H1 (cell line): ENCODE measurements at regions not wholly inside any gene's neighbourhood (a gene's known extent, or its start where the extent isn't known, plus 50 kb on each side); places are given as distances from the start of the nearest gene placed in this dataset.

ENCODE experiments used
- CTCF ChIA-PET: fragments of 300-600 bp; sonication (Branson Sonifier 250); formaldehyde crosslinking; loops from one replicate; lab custom pipeline; 2021; ENCODE audit not compliant: partially characterized antibody; lab: Charles Lee
- POLR2A ChIA-PET: fragments of 300-600 bp; sonication (Branson Sonifier 250); formaldehyde crosslinking; loops from one replicate; lab custom pipeline; 2021; ENCODE audit warnings: inconsistent platforms; ENCODE audit not compliant: partially characterized antibody; lab: Charles Lee
- DNase-seq, 2 experiments: peaks; one replicate each; pipeline versions ENCODE4 v3.0.0 to v3.0.0-alpha.2; 2010 to 2022; ENCODE audit warnings: low spot score in 2 of 2, low read depth in 1 of 2, mixed read lengths in 1 of 2
- FAIRE-seq: peaks from 2 replicates; lab custom pipeline; 2011; peaks lifted over from hg19 to GRCh38; lab: Jason Lieb, UNC
- H2AFZ ChIP-seq: 2 replicates; pipeline ENCODE4 v1.8.1; 2012; ENCODE audit warnings: low read length, inconsistent platforms
- H2AK5ac ChIP-seq: 2 replicates; pipeline ENCODE4 v1.6.1; 2013; ENCODE audit warnings: low read depth, low read length
- H2BK120ac ChIP-seq: replicated peaks from 2 replicates; pipeline ENCODE3; 2013; ENCODE audit warnings: low read depth, low read length, inconsistent platforms
- H2BK12ac ChIP-seq: 2 replicates; pipeline ENCODE4 v1.6.1; 2013; ENCODE audit warnings: low read depth, low read length
- H2BK15ac ChIP-seq: 2 replicates; pipeline ENCODE4 v1.6.1; 2013; ENCODE audit warnings: low read length
- H2BK20ac ChIP-seq: 2 replicates; pipeline ENCODE4 v1.6.1; 2013; ENCODE audit warnings: low read length
- H2BK5ac ChIP-seq: 2 replicates; pipeline ENCODE4 v1.6.1; 2013; ENCODE audit warnings: low read depth, low read length
- H3K14ac ChIP-seq: 2 replicates; pipeline ENCODE4 v1.6.1; 2013; ENCODE audit warnings: inconsistent platforms; ENCODE audit not compliant: insufficient read length
- H3K18ac ChIP-seq: 2 replicates; pipeline ENCODE4 v1.6.1; 2013; ENCODE audit warnings: low read length; ENCODE audit errors: extremely low read depth
- H3K23ac ChIP-seq: 2 replicates; pipeline ENCODE4 v1.6.1; 2013; ENCODE audit warnings: inconsistent platforms; ENCODE audit not compliant: insufficient read length
- H3K23me2 ChIP-seq: 2 replicates; pipeline ENCODE4 v1.6.1; 2013; ENCODE audit warnings: low read depth, low read length
- H3K27ac ChIP-seq: 2 replicates; pipeline ENCODE4 v1.6.1; 2011; ENCODE audit warnings: low read depth, low read length, inconsistent platforms
- H3K27me3 ChIP-seq, 4 experiments: replicated peaks in 1 of 4; 1 replicate in 1 of 4; 2 replicates in 3 of 4; pipeline versions ENCODE4 v1.6.1 to v1.8.1; 2011 to 2013; ENCODE audit warnings: low read length in 3 of 4, mild to moderate bottlenecking in 3 of 4, inconsistent platforms in 2 of 4, mixed read lengths in 2 of 4, moderate library complexity in 1 of 4; ENCODE audit not compliant: control insufficient read depth in 3 of 4, insufficient read depth in 3 of 4; ENCODE audit errors: extremely low read depth in 1 of 4
- H3K36me3 ChIP-seq, 4 experiments: 2 replicates each; pipeline versions ENCODE4 v1.6.1 to v1.8.1; 2011 to 2013; ENCODE audit warnings: mild to moderate bottlenecking in 4 of 4, low read length in 3 of 4, moderate library complexity in 2 of 4, control low read depth in 1 of 4, inconsistent platforms in 1 of 4; ENCODE audit not compliant: insufficient read depth in 4 of 4, control insufficient read depth in 2 of 4
- H3K4ac ChIP-seq: replicated peaks from 2 replicates; pipeline ENCODE3; 2013; ENCODE audit warnings: low read length, low read depth, mixed read lengths, inconsistent platforms; ENCODE audit not compliant: insufficient read length
- H3K4me1 ChIP-seq, 4 experiments: replicated peaks in 1 of 4; 1 replicate in 1 of 4; 2 replicates in 3 of 4; pipeline versions ENCODE4 v1.6.1 to v1.8.1; 2011 to 2013; ENCODE audit warnings: low read length in 3 of 4, inconsistent platforms in 2 of 4, mixed read lengths in 1 of 4; ENCODE audit not compliant: insufficient read depth in 4 of 4, control insufficient read depth in 3 of 4
- H3K4me2 ChIP-seq, 2 experiments: 2 replicates each; pipeline versions ENCODE4 v1.6.1 to v1.8.1; 2011 to 2013; ENCODE audit warnings: low read depth in 2 of 2, low read length in 2 of 2, control low read depth in 1 of 2, inconsistent platforms in 1 of 2, mild to moderate bottlenecking in 1 of 2; ENCODE audit not compliant: insufficient read depth in 1 of 2
- H3K4me3 ChIP-seq, 4 experiments: fragments of 200-600, 300-600 bp in 1 of 4; sonication (generic), shearing (Covaris generic), sonication (Bioruptor Twin) in 1 of 4; 2 replicates each; pipeline versions ENCODE4 v1.5.1 to v1.8.1; 2011 to 2016; ENCODE audit warnings: low read length in 4 of 4, low read depth in 3 of 4, control low read depth in 2 of 4, inconsistent platforms in 2 of 4, mild to moderate bottlenecking in 2 of 4, mixed read lengths in 1 of 4, moderate library complexity in 1 of 4; ENCODE audit not compliant: insufficient read depth in 2 of 4; ENCODE audit errors: extremely low read depth in 1 of 4
- H3K56ac ChIP-seq: replicated peaks from 2 replicates; pipeline ENCODE3; 2013; ENCODE audit warnings: low read depth, mild to moderate bottlenecking, mixed read lengths, low read length, inconsistent platforms; ENCODE audit not compliant: insufficient read length
- H3K79me1 ChIP-seq: 2 replicates; pipeline ENCODE4 v1.6.1; 2013; ENCODE audit warnings: low read depth, low read length, control low read depth
- H3K79me2 ChIP-seq, 2 experiments: 2 replicates each; pipeline versions ENCODE4 v1.6.1 to v1.8.1; 2012 to 2013; ENCODE audit warnings: low read length in 2 of 2, mild to moderate bottlenecking in 2 of 2, inconsistent platforms in 1 of 2; ENCODE audit not compliant: insufficient read depth in 2 of 2, control insufficient read depth in 1 of 2
- H3K9ac ChIP-seq, 4 experiments: replicated peaks in 1 of 4; 1 replicate in 1 of 4; 2 replicates in 3 of 4; pipeline versions ENCODE4 v1.6.1 to v1.8.1; 2011 to 2013; ENCODE audit warnings: low read depth in 3 of 4, low read length in 3 of 4, control low read depth in 2 of 4, mild to moderate bottlenecking in 2 of 4, moderate library complexity in 2 of 4, inconsistent platforms in 1 of 4; ENCODE audit errors: extremely low read depth in 1 of 4
- H3K9me3 ChIP-seq, 2 experiments: 2 replicates each; pipeline versions ENCODE4 v1.6.1 to v1.8.1; 2012 to 2013; ENCODE audit warnings: mild to moderate bottlenecking in 2 of 2, moderate library complexity in 2 of 2, control low read depth in 1 of 2, inconsistent platforms in 1 of 2, low read depth in 1 of 2, low read length in 1 of 2, mixed read lengths in 1 of 2; ENCODE audit not compliant: insufficient read depth in 2 of 2
- H4K20me1 ChIP-seq, 2 experiments: replicated peaks in 1 of 2; 2 replicates each; pipeline versions ENCODE3 to v1.8.1; 2011 to 2013; ENCODE audit warnings: inconsistent platforms in 2 of 2, low read length in 2 of 2, mild to moderate bottlenecking in 1 of 2; ENCODE audit not compliant: insufficient read depth in 2 of 2, control insufficient read depth in 1 of 2
- H4K5ac ChIP-seq: 2 replicates; pipeline ENCODE4 v1.6.1; 2013; ENCODE audit warnings: low read length, low read depth, mixed read lengths, inconsistent platforms; ENCODE audit not compliant: insufficient read length
- H4K8ac ChIP-seq: 2 replicates; pipeline ENCODE4 v1.8.0; 2013; ENCODE audit warnings: mild to moderate bottlenecking, moderate library complexity, low read length, inconsistent platforms; ENCODE audit not compliant: insufficient read depth; ENCODE audit errors: extremely low read depth
- H4K91ac ChIP-seq: replicated peaks from 2 replicates; pipeline ENCODE3; 2013; ENCODE audit warnings: low read length, mixed read lengths, inconsistent platforms; ENCODE audit not compliant: insufficient read length
- ASH2L ChIP-seq: fragments of 200-600, 300-600 bp; sonication (generic); IDR thresholded peaks from one replicate; pipeline ENCODE4 v1.7.1; 2017; ENCODE audit warnings: low read length
- EZH2 ChIP-seq: fragments of 200-600 bp; sonication (generic); IDR thresholded peaks from 2 replicates; pipeline ENCODE4 v1.7.1; 2012; ENCODE audit warnings: low read depth, mild to moderate bottlenecking, moderate library complexity, low read length, inconsistent platforms; ENCODE audit not compliant: severe bottlenecking
- HDAC2 ChIP-seq, 2 experiments: fragments of 300-600 bp in 1 of 2; sonication (generic) in 1 of 2; IDR thresholded peaks; 2 replicates each; pipeline ENCODE4 v1.6.1; 2011 to 2012; ENCODE audit warnings: low read depth in 2 of 2, low read length in 2 of 2, mild to moderate bottlenecking in 2 of 2, moderate library complexity in 2 of 2, borderline replicate concordance in 1 of 2, inconsistent platforms in 1 of 2
- NANOG ChIP-seq: IDR thresholded peaks from 2 replicates; pipeline ENCODE4 v1.6.1; 2011; ENCODE audit warnings: low read length, low read depth, mild to moderate bottlenecking, inconsistent platforms; ENCODE audit not compliant: insufficient read depth, poor library complexity, severe bottlenecking
- SIRT6 ChIP-seq: IDR thresholded peaks from one replicate; pipeline ENCODE4 v1.7.1; 2012; ENCODE audit warnings: low read length, inconsistent platforms
- SIX5 ChIP-seq: IDR thresholded peaks from 2 replicates; pipeline ENCODE4 v1.6.1; 2011; ENCODE audit warnings: mild to moderate bottlenecking, low read depth, low read length
- SP1 ChIP-seq: IDR thresholded peaks from 2 replicates; pipeline ENCODE4 v1.6.1; 2011; ENCODE audit warnings: low read depth, low read length
- SUZ12 ChIP-seq: fragments of 200-600 bp; sonication (generic); IDR thresholded peaks from 2 replicates; pipeline ENCODE4 v1.6.1; 2012; ENCODE audit warnings: mild to moderate bottlenecking, inconsistent platforms, low read length, moderate library complexity, mixed read lengths
- TAF1 ChIP-seq: IDR thresholded peaks from 2 replicates; pipeline ENCODE4 v1.6.1; 2011; ENCODE audit warnings: mild to moderate bottlenecking, low read depth, low read length
- TEAD4 ChIP-seq: IDR thresholded peaks from 2 replicates; pipeline ENCODE4 v1.6.1; 2012; ENCODE audit warnings: low read depth, low read length, inconsistent platforms, mixed read lengths
- ZNF274 ChIP-seq: IDR thresholded peaks from 2 replicates; pipeline ENCODE4 v1.7.0; 2012; ENCODE audit warnings: low read length, borderline replicate concordance; ENCODE audit errors: extremely low read depth
- WGBS, 2 experiments: shearing (Covaris generic) in 1 of 2; methylation state at CpG; one replicate each; pipeline versions ENCODE4 v1.1.6 to v1.1.7; 2013 to 2015; ENCODE audit warnings: low lambda C conversion rate in 2 of 2, mixed read lengths in 2 of 2, inconsistent platforms in 1 of 2, low coverage in 1 of 2, missing lambda C conversion rate in 1 of 2; ENCODE audit not compliant: insufficient replicate concordance in 2 of 2, insufficient coverage in 1 of 2, insufficient read length in 1 of 2; ENCODE audit errors: extremely low coverage in 1 of 2, missing lambda C conversion rate in 1 of 2; 5-methylcytosine and 5-hydroxymethylcytosine counted together

GRCh38 chr18:55138401-55138800 lies 179.1 kb upstream of the CCDC68 start:
- Histone ChIP-seq H3K18ac (no peak overlapping the region), H3K14ac (no peak overlapping the region), H4K8ac (no peak overlapping the region), H3K4me2 (no peak overlapping the region), H3K56ac (no peak overlapping the region), H3K4me1 (no peaks in the 10 kb centered on the region), H2BK15ac (no peak overlapping the region), H3K9me3 (no peaks in the 10 kb centered on the region), H2BK5ac (no peak overlapping the region), H3K23ac (no peak overlapping the region), H3K9ac (no peak overlapping the region), H3K79me1 (no peaks in the 10 kb centered on the region), H3K23me2 (no peaks in the 10 kb centered on the region; the same call in 1 of the 2 replicates), H3K4ac (no peak overlapping the region), H3K4me3 (no peak overlapping the region), H4K91ac (no peak overlapping the region), H3K36me3 (no peaks in the 10 kb centered on the region), H2BK20ac (no peak overlapping the region), H2AK5ac (no peak overlapping the region), H2AFZ (no peak overlapping the region), H2BK120ac (no peak overlapping the region), H3K27ac (no peak overlapping the region), H4K5ac (no peak overlapping the region), H2BK12ac (no peak overlapping the region), H3K27me3 (no peaks in the 10 kb centered on the region), H4K20me1 (no peaks in the 10 kb centered on the region), H3K79me2 (no peaks in the 10 kb centered on the region)
- ChIA-PET POLR2A (no interaction called here), CTCF (no interaction called here)
- FAIRE-seq (no peak), DNase-seq (no peak)
- 89% methylated on average over 4 of the region's 4 CpGs; no CpG with 5 or more reads in 1 of the 2 experiments for WGBS, 2 experiments
- TF ChIP-seq HDAC2 (IDR thresholded peaks at IDR 0.05; ENCODE audit: borderline replicate concordance in 1 of 2, low read depth in 2 of 2, low read length in 2 of 2), result no peak
- TF ChIP-seq SIRT6, result no peak
- no peak for TF ChIP-seq ZNF274
- TF ChIP-seq NANOG, result no peak
- TF ChIP-seq TAF1, result no peak
- TF ChIP-seq SIX5, result no peak
- no peak for TF ChIP-seq SUZ12
- no peak for TF ChIP-seq EZH2
- no peak for TF ChIP-seq TEAD4
- TF ChIP-seq SP1, result no peak
- TF ChIP-seq ASH2L, result no peak
